ENCODE measurements at regions not wholly inside any gene's neighbourhood (a gene's known extent, or its start where the extent isn't known, plus 50 kb on each side); places are given as distances from the start of the nearest gene placed in this dataset.
"Not testable (repeated sequence)": the region's sequence is repeated elsewhere in the genome, so short reads cannot be mapped to it uniquely, and the experiment has no call there.

DNA sequence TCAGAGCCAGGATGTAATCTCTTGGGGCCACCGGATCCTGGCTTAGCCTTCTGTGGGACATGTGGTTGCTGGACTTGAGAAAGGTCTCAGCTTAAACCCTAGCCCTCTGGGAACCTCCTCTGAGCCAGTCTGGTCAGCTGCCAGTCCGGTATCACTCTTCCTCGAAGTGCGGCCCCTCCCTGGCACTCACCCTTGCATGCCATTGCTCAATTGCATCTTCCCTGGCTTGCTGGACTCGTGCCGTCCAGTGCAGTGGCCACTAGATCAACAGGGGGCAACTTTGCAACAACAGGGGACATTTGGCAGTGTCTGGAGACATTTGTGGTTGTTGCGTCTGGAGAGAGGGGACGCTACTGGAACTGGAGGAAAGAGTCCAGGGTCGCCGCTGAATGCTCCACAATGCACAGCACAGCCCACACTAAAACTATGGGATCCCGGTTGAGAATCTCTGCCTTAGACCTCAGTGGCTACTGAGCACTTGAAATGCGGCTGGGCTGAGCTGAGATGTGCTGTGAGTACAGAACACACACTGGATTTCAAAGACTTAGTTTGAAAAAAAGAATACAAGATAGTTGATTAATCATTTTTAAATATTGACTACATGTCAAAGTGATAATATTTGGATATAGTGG lies 152.1 kb downstream of the TFAP2C start:
- Histone ChIP-seq H4K20me1 (ENCODE audit: control insufficient read depth, insufficient read depth) (no peaks in the 10 kb centered on the region), H3K27ac (ENCODE audit: control insufficient read depth, insufficient read depth) (no peak overlapping the region), H3K27me3 (replicated peaks in 1 of 2; ENCODE audit: control insufficient read depth in 2 of 2, insufficient read depth in 2 of 2, low read length in 1 of 2) (no peaks in the 10 kb centered on the region; a peak in 1 of 4 replicates), H3K36me3 (ENCODE audit: control insufficient read depth in 2 of 2, insufficient read depth in 2 of 2, low read length in 1 of 2) (no peaks in the 10 kb centered on the region), H3K4me3 (no peak overlapping the region), H3K9ac (ENCODE audit: control insufficient read depth, insufficient read depth, low read length) (no peak overlapping the region), H3K4me2 (ENCODE audit: control insufficient read depth, insufficient read depth) (no peak overlapping the region), H3K4me1 (ENCODE audit: control insufficient read depth, insufficient read depth, low read length) (no peaks in the 10 kb centered on the region), H3K79me2 (ENCODE audit: control insufficient read depth, insufficient read depth, low read length) (no peaks in the 10 kb centered on the region), H2AFZ (ENCODE audit: control insufficient read depth, low read depth, low read length) (no peak overlapping the region), H3K9me3 (replicated peaks; ENCODE audit: control insufficient read depth, insufficient read depth, low read length) (no peaks in the 10 kb centered on the region)
- ChIA-PET CTCF (no interaction called here), RAD21 (ENCODE audit: unreplicated experiment) (no interaction called here), SMC1A (ENCODE audit: uncharacterized antibody, unreplicated experiment) (no interaction called here), POLR2A (no interaction called here)
- TF ChIP-seq BACH1 (IDR thresholded peaks at IDR 0.05; ENCODE audit: borderline replicate concordance) (no peak), STAT1 (conservative IDR thresholded peaks at IDR 0.05) (no peak)
- no peak for ATAC-seq
- in situ Hi-C loops (cut with MboI), result no loop called here
- FAIRE-seq, result no peak
- no peak for DNase-seq (ENCODE audit: low read depth, low spot score)
- BruUV-seq (replicated peaks), result no TSS peak
- intact Hi-C loops (cut with micrococcal nuclease; ENCODE audit: unreplicated experiment), result no loop called here
- 24% methylated on average over 12 of the region's 12 CpGs for WGBS (ENCODE audit: insufficient coverage, insufficient replicate concordance, low lambda C conversion rate, missing lambda C conversion rate)

DNA sequence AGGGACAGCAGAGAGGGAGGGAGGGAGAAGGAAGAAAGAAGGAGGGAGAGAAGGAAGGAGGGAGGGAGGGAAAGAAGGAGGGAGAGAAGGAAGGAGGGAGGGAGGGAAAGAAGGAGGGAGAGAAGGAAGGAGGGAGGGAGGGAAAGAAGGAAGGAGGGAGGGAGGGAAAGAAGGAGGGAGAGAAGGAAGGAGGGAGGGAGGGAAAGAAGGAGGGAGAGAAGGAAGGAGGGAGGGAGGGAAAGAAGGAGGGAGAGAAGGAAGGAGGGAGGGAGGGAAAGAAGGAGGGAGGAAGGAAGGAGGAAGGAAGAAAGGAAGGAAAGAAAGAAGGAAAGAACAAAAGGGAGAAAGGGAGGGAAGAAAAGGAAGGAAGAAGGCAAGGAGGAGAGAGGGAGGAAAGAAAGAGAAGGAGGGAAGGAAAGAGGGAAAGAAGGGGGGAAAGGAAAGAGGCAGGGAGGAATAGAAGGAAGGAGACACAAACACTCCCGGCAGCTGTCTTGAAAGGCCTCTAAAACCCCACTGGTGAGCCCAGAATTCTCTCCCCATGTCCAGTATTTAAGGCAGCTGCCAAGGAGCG lies 153.0 kb downstream of the TFAP2C start:
- FAIRE-seq; ATAC-seq; H3K27me3 ChIP-seq (replicated peaks in 1 of 2; ENCODE audit: control insufficient read depth in 2 of 2, insufficient read depth in 2 of 2, low read length in 1 of 2); RAD21 ChIA-PET (ENCODE audit: unreplicated experiment); H3K9me3 ChIP-seq (replicated peaks; ENCODE audit: control insufficient read depth, insufficient read depth, low read length); BruUV-seq (replicated peaks); H3K27ac ChIP-seq (ENCODE audit: control insufficient read depth, insufficient read depth); H2AFZ ChIP-seq (ENCODE audit: control insufficient read depth, low read depth, low read length); H3K79me2 ChIP-seq (ENCODE audit: control insufficient read depth, insufficient read depth, low read length); POLR2A ChIA-PET; in situ Hi-C loops (cut with MboI); SMC1A ChIA-PET (ENCODE audit: uncharacterized antibody, unreplicated experiment); H3K36me3 ChIP-seq (ENCODE audit: control insufficient read depth in 2 of 2, insufficient read depth in 2 of 2, low read length in 1 of 2); H3K4me3 ChIP-seq; H3K9ac ChIP-seq (ENCODE audit: control insufficient read depth, insufficient read depth, low read length); H4K20me1 ChIP-seq (ENCODE audit: control insufficient read depth, insufficient read depth); intact Hi-C loops (cut with micrococcal nuclease; ENCODE audit: unreplicated experiment); CTCF ChIA-PET; H3K4me1 ChIP-seq (ENCODE audit: control insufficient read depth, insufficient read depth, low read length); H3K4me2 ChIP-seq (ENCODE audit: control insufficient read depth, insufficient read depth); DNase-seq (ENCODE audit: low read depth, low spot score): not testable (repeated sequence)
- 28% methylated on average over 2 of the region's 2 CpGs for WGBS (ENCODE audit: insufficient coverage, insufficient replicate concordance, low lambda C conversion rate, missing lambda C conversion rate)

DNA sequence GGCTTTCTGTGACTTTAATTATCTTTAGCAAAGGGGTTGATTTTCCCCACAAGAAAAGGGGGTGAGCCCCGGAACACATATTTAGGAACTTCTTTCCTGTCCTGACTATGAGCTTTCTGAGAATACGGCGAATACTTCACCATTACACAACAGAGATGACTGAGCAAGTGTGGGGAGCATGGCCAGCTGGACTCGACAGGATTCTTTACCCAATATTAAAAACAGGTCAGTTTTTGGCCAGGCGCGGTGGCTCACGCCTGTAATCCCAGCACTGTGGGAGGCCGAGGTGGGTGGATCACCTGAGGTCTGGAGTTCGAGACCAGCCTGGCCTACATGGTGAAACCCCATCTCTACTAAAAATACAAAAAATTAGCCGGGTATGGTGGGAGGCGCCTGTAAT lies 153.7 kb downstream of the TFAP2C start:
- H3K4me2 ChIP-seq (ENCODE audit: control insufficient read depth, insufficient read depth); H3K9me3 ChIP-seq (replicated peaks; ENCODE audit: control insufficient read depth, insufficient read depth, low read length); POLR2A ChIA-PET; H3K4me3 ChIP-seq; H3K79me2 ChIP-seq (ENCODE audit: control insufficient read depth, insufficient read depth, low read length); CTCF ChIA-PET; H4K20me1 ChIP-seq (ENCODE audit: control insufficient read depth, insufficient read depth); DNase-seq (ENCODE audit: low read depth, low spot score); RAD21 ChIA-PET (ENCODE audit: unreplicated experiment); H2AFZ ChIP-seq (ENCODE audit: control insufficient read depth, low read depth, low read length); BruUV-seq (replicated peaks); in situ Hi-C loops (cut with MboI); intact Hi-C loops (cut with micrococcal nuclease; ENCODE audit: unreplicated experiment); H3K9ac ChIP-seq (ENCODE audit: control insufficient read depth, insufficient read depth, low read length); FAIRE-seq; H3K27ac ChIP-seq (ENCODE audit: control insufficient read depth, insufficient read depth); H3K27me3 ChIP-seq (replicated peaks in 1 of 2; ENCODE audit: control insufficient read depth in 2 of 2, insufficient read depth in 2 of 2, low read length in 1 of 2); SMC1A ChIA-PET (ENCODE audit: uncharacterized antibody, unreplicated experiment); ATAC-seq; H3K36me3 ChIP-seq (ENCODE audit: control insufficient read depth in 2 of 2, insufficient read depth in 2 of 2, low read length in 1 of 2); H3K4me1 ChIP-seq (ENCODE audit: control insufficient read depth, insufficient read depth, low read length): not testable (repeated sequence)
- WGBS (ENCODE audit: insufficient coverage, insufficient replicate concordance, low lambda C conversion rate, missing lambda C conversion rate), result 56% methylated on average over 11 of the region's 11 CpGs
